Choroid plexus epithelial cell (primary cell): ENCODE measurements at regions not wholly inside any gene's neighbourhood (a gene's known extent, or its start where the extent isn't known, plus 50 kb on each side); places are given as distances from the start of the nearest gene placed in this dataset.

Experiments used
- DNase-seq: peaks from one replicate; pipeline ENCODE4 v3.0.0-alpha.2; 2010; ENCODE audit warnings: low read depth
- H3K4me3 ChIP-seq: 2 replicates; pipeline ENCODE4 v1.5.1; 2011; ENCODE audit warnings: low read depth, mild to moderate bottlenecking, control low read depth, low read length, moderate library complexity
- CTCF ChIP-seq: conservative IDR thresholded peaks from 2 replicates; pipeline ENCODE4 v1.5.1; 2011; ENCODE audit warnings: low read depth, mild to moderate bottlenecking, control low read depth, inconsistent platforms, low read length, moderate library complexity

- TF ChIP-seq CTCF = peak; percentile 79
- peak; percentile 31 for DNase-seq
- H3K4me3 ChIP-seq = no peak overlapping the region
Observed at GRCh38 chr15:69576035-69576526, 123.5 kb downstream of the RPLP1 start.

- H3K4me3 ChIP-seq = no peak overlapping the region
- DNase-seq = no peak
- TF ChIP-seq CTCF = no peak
Observed at GRCh38 chr15:69576948-69577351, 124.3 kb downstream of the RPLP1 start.

- TF ChIP-seq CTCF = no peak
- no peak for DNase-seq
Observed at GRCh38 chr15:69577397-69577796, 124.8 kb downstream of the RPLP1 start.

GRCh38 chr15:69578252-69578651 lies 125.6 kb downstream of the RPLP1 start:
- DNase-seq = no peak

More at GRCh38 chr15:69577397-69577796, 124.8 kb downstream of the RPLP1 start:
- no peak overlapping the region for H3K4me3 ChIP-seq

GRCh38 chr15:69578787-69579583 lies 126.4 kb downstream of the RPLP1 start:
- no peak for TF ChIP-seq CTCF
- no peak overlapping the region for H3K4me3 ChIP-seq
- no peak for DNase-seq

More at GRCh38 chr15:69578252-69578651, 125.6 kb downstream of the RPLP1 start:
- no peak for TF ChIP-seq CTCF
- H3K4me3 ChIP-seq = no peak overlapping the region

GRCh38 chr15:69579950-69580618 lies 127.5 kb downstream of the RPLP1 start:
- no peak overlapping the region for H3K4me3 ChIP-seq
- no peak for DNase-seq
- no peak for TF ChIP-seq CTCF
